GM23338 (cell line): ENCODE measurements at regions not wholly inside any gene's neighbourhood (a gene's known extent, or its start where the extent isn't known, plus 50 kb on each side); places are given as distances from the start of the nearest gene placed in this dataset.
A peak's percentile ranks its signal among the peaks of the same experiment; 100 is the strongest.

ENCODE experiments used
- ATAC-seq: fragments of 200-7000 bp; cut with Tn5 transposase; 3 replicates; pipeline ENCODE4 v1.9.1; 2020
- DNase-seq: peaks from one replicate; pipeline ENCODE4 v3.0.0-alpha.2; 2015; ENCODE audit warnings: low spot score
- H2AFZ ChIP-seq: fragments of 200-600 bp; sonication (generic); 2 replicates; pipeline ENCODE4 v1.8.0; 2016; ENCODE audit warnings: antibody characterized with exemption, mild to moderate bottlenecking, moderate library complexity
- H3F3A ChIP-seq: fragments of 200-600 bp; sonication (generic); replicated peaks from 2 replicates; pipeline ENCODE4 v1.8.0; 2017; ENCODE audit warnings: antibody characterized with exemption, mixed run types, low read depth
- H3K27ac ChIP-seq: fragments of 200-600 bp; sonication (generic); 2 replicates; pipeline ENCODE4 v1.6.1; 2016; ENCODE audit warnings: low read depth
- H3K27me3 ChIP-seq: fragments of 200-600 bp; sonication (generic); 2 replicates; pipeline ENCODE4 v1.8.0; 2016; ENCODE audit warnings: mild to moderate bottlenecking, mixed run types, moderate library complexity; ENCODE audit not compliant: insufficient read depth
- H3K36me3 ChIP-seq: fragments of 200-600 bp; sonication (generic); 2 replicates; pipeline ENCODE4 v1.8.0; 2016; ENCODE audit warnings: mild to moderate bottlenecking; ENCODE audit not compliant: insufficient read depth
- H3K4me1 ChIP-seq: fragments of 200-600 bp; sonication (generic); 2 replicates; pipeline ENCODE4 v1.8.0; 2016; ENCODE audit warnings: mild to moderate bottlenecking, moderate library complexity; ENCODE audit not compliant: insufficient read depth
- H3K4me2 ChIP-seq: fragments of 200-600 bp; sonication (generic); 2 replicates; pipeline ENCODE4 v1.7.1; 2017; ENCODE audit warnings: mixed run types
- H3K4me3 ChIP-seq: fragments of 200-600 bp; sonication (generic); 2 replicates; pipeline ENCODE4 v1.6.1; 2016; ENCODE audit warnings: mixed run types
- H3K79me2 ChIP-seq: fragments of 200-600 bp; sonication (generic); replicated peaks from 2 replicates; pipeline ENCODE4 v1.8.0; 2017; ENCODE audit warnings: mild to moderate bottlenecking; ENCODE audit not compliant: insufficient read depth
- H3K9me2 ChIP-seq: fragments of 200-600 bp; sonication (generic); 2 replicates; pipeline ENCODE4 v1.8.0; 2017; ENCODE audit not compliant: insufficient read depth
- H4K20me1 ChIP-seq: fragments of 200-600 bp; sonication (generic); replicated peaks from 2 replicates; pipeline ENCODE4 v1.8.0; 2017; ENCODE audit warnings: mild to moderate bottlenecking; ENCODE audit not compliant: insufficient read depth
- H3K27ac Mint-ChIP-seq: 2 replicates; pipeline ENCODE4 v1.8.0; 2020; ENCODE audit warnings: inconsistent platforms, mild to moderate bottlenecking, moderate library complexity, mixed read lengths
- H3K27me3 Mint-ChIP-seq: 3 replicates; pipeline ENCODE4 v1.8.0; 2022; ENCODE audit warnings: low read depth, mild to moderate bottlenecking, moderate library complexity, mixed read lengths, inconsistent platforms; ENCODE audit not compliant: insufficient read depth, poor library complexity
- H3K36me3 Mint-ChIP-seq: 3 replicates; pipeline ENCODE4 v1.8.0; 2021; ENCODE audit warnings: low read depth, mild to moderate bottlenecking, inconsistent platforms, moderate library complexity, mixed read lengths
- H3K4me1 Mint-ChIP-seq: 3 replicates; pipeline ENCODE4 v1.8.0; 2020; ENCODE audit warnings: mild to moderate bottlenecking, inconsistent platforms, mixed read lengths
- H3K4me3 Mint-ChIP-seq: 3 replicates; pipeline ENCODE4 v1.8.0; 2021; ENCODE audit warnings: moderate library complexity, mild to moderate bottlenecking, inconsistent platforms, mixed read lengths
- H3K9me3 Mint-ChIP-seq: 3 replicates; pipeline ENCODE4 v1.8.0; 2020; ENCODE audit warnings: moderate library complexity, mild to moderate bottlenecking, inconsistent platforms, mixed read lengths
- CREB1 ChIP-seq: fragments of 250-450 bp; sonication (Bioruptor Pico); IDR thresholded peaks from 2 replicates; pipeline ENCODE4 v1.5.0; 2020; ENCODE audit warnings: low read depth, mild to moderate bottlenecking, moderate library complexity
- ETS1 ChIP-seq: IDR thresholded peaks from 2 replicates; pipeline ENCODE4 v1.6.1; 2016; ENCODE audit warnings: antibody characterized with exemption
- EZH2 ChIP-seq: fragments of 200-600 bp; sonication (generic); IDR thresholded peaks from one replicate; pipeline ENCODE4 v1.8.0; 2017; ENCODE audit warnings: antibody characterized with exemption, mild to moderate bottlenecking, low read depth; ENCODE audit not compliant: unreplicated experiment
- EZH2phosphoT487 ChIP-seq: fragments of 200-600 bp; sonication (generic); IDR thresholded peaks from one replicate; pipeline ENCODE4 v1.8.1; 2018; ENCODE audit warnings: antibody characterized with exemption; ENCODE audit not compliant: unreplicated experiment
- NANOG ChIP-seq: IDR thresholded peaks from 2 replicates; pipeline ENCODE4 v1.6.1; 2016; ENCODE audit warnings: antibody characterized with exemption, borderline replicate concordance
- POLR2AphosphoS5 ChIP-seq: IDR thresholded peaks from 2 replicates; pipeline ENCODE4 v1.6.1; 2016; ENCODE audit warnings: antibody characterized with exemption, low read depth
- REST ChIP-seq: IDR thresholded peaks from one replicate; pipeline ENCODE4 v1.6.1; 2018; ENCODE audit warnings: antibody characterized with exemption; ENCODE audit not compliant: unreplicated experiment
- ZNF114 ChIP-seq: fragments of 250-450 bp; sonication (Bioruptor Pico); IDR thresholded peaks from 2 replicates; pipeline ENCODE4 v1.5.0; 2020; ENCODE audit warnings: mild to moderate bottlenecking, moderate library complexity
- ZNF462 ChIP-seq: fragments of 250-450 bp; sonication (Bioruptor Pico); IDR thresholded peaks from 2 replicates; pipeline ENCODE4 v1.5.0; 2020; ENCODE audit warnings: mild to moderate bottlenecking, moderate library complexity

GRCh38 chr16:63100082-63100481, 1063.8 kb upstream of the CDH8 start:
- no peak for TF ChIP-seq CREB1 (CRISPR knock-in tag)
- no peak for TF ChIP-seq NANOG
- no peak for TF ChIP-seq EZH2
- no peak for TF ChIP-seq ETS1
- TF ChIP-seq POLR2AphosphoS5 = no peak
- Histone ChIP-seq H3K4me3 (no peak overlapping the region), H3F3A (no peaks in the 10 kb centered on the region), H3K79me2 (no peaks in the 10 kb centered on the region), H3K36me3 (no peaks in the 10 kb centered on the region), H4K20me1 (no peaks in the 10 kb centered on the region), H3K9me2 (no peaks in the 10 kb centered on the region), H3K4me1 (no peaks in the 10 kb centered on the region), H3K4me2 (no peak overlapping the region), H3K27me3 (no peaks in the 10 kb centered on the region), H2AFZ (peak overlapping the region; percentile 28; the same call in 1 of the 2 replicates), H3K27ac (no peak overlapping the region)
- H3K4me3 Mint-ChIP-seq = no peak overlapping the region
- H3K27me3 Mint-ChIP-seq = no peaks in the 10 kb centered on the region
- no peak overlapping the region for H3K27ac Mint-ChIP-seq
- no peaks in the 10 kb centered on the region for H3K4me1 Mint-ChIP-seq
- no peaks in the 10 kb centered on the region for H3K9me3 Mint-ChIP-seq
- ATAC-seq (no peak), DNase-seq (no peak)
- H3K36me3 Mint-ChIP-seq = no peaks in the 10 kb centered on the region

- no peaks in the 10 kb centered on the region for H3K79me2 ChIP-seq
- Mint-ChIP-seq H3K4me3 (no peak overlapping the region), H3K27ac (no peak overlapping the region), H3K9me3 (no peaks in the 10 kb centered on the region), H3K27me3 (no peaks in the 10 kb centered on the region), H3K4me1 (no peaks in the 10 kb centered on the region), H3K36me3 (no peaks in the 10 kb centered on the region)
- no peak for DNase-seq
- no peaks in the 10 kb centered on the region for H3K36me3 ChIP-seq
- no peaks in the 10 kb centered on the region for H4K20me1 ChIP-seq
- H3K27me3 ChIP-seq = no peaks in the 10 kb centered on the region
- ATAC-seq = no peak
- no peaks in the 10 kb centered on the region for H3K4me1 ChIP-seq
- no peak overlapping the region for H3K4me2 ChIP-seq
- H3K9me2 ChIP-seq = no peaks in the 10 kb centered on the region
- H3K27ac ChIP-seq = no peak overlapping the region
- no peak overlapping the region for H2AFZ ChIP-seq
- no peaks in the 10 kb centered on the region for H3F3A ChIP-seq
- H3K4me3 ChIP-seq = no peak overlapping the region
- TF ChIP-seq CREB1 (CRISPR knock-in tag) (no peak), EZH2phosphoT487 (no peak), ZNF114 (CRISPR knock-in tag) (no peak), REST (no peak), ZNF462 (CRISPR knock-in tag) (no peak), EZH2 (no peak), POLR2AphosphoS5 (no peak), NANOG (no peak)
Observed at GRCh38 chr16:63096857-63097256, 1060.6 kb upstream of the CDH8 start.
